ENCODE measurements at regions not wholly inside any gene's neighbourhood (a gene's known extent, or its start where the extent isn't known, plus 50 kb on each side); places are given as distances from the start of the nearest gene placed in this dataset.
"Not testable (repeated sequence)": the region's sequence is repeated elsewhere in the genome, so short reads cannot be mapped to it uniquely, and the experiment has no call there.

GRCh38 chr1:70727886-70728489 lies 316.9 kb downstream of the CTH start:
- Histone ChIP-seq H3K79me2 (no peaks in the 10 kb centered on the region), H3K9me3 (ENCODE audit: low read depth) (no peaks in the 10 kb centered on the region), H3K27me3 (no peaks in the 10 kb centered on the region), H3K9me2 (replicated peaks; ENCODE audit: insufficient read depth) (no peaks in the 10 kb centered on the region), H3K4me1 (ENCODE audit: insufficient read depth) (no peaks in the 10 kb centered on the region), H3K4me3 (no peak overlapping the region), H3K36me3 (replicated peaks; ENCODE audit: insufficient read depth, low read depth) (no peaks in the 10 kb centered on the region), H3K27ac (no peak overlapping the region), H4K20me1 (ENCODE audit: insufficient read depth, poor library complexity, severe bottlenecking) (no peaks in the 10 kb centered on the region), H2AFZ (no peak overlapping the region), H3K4me2 (no peak overlapping the region)
- DNase-seq (ENCODE audit: low spot score) = no peak
- TF ChIP-seq EZH2phosphoT487 (IDR thresholded peaks at IDR 0.05; ENCODE audit: low read depth, severe bottlenecking, unreplicated experiment) (no peak), EZH2 (IDR thresholded peaks at IDR 0.05; ENCODE audit: borderline replicate concordance) (no peak), CTCF (IDR thresholded peaks at IDR 0.05; ENCODE audit: poor library complexity) (no peak)
- 78% methylated on average over 6 of the region's 6 CpGs for WGBS (ENCODE audit: low lambda C conversion rate, missing lambda C conversion rate)

- H3K9me2 ChIP-seq (replicated peaks; ENCODE audit: insufficient read depth); H3K4me3 ChIP-seq; H3K27ac ChIP-seq; H3K27me3 ChIP-seq; H3K4me2 ChIP-seq; H3K9me3 ChIP-seq (ENCODE audit: low read depth); H2AFZ ChIP-seq; H3K79me2 ChIP-seq; DNase-seq (ENCODE audit: low spot score); H3K36me3 ChIP-seq (replicated peaks; ENCODE audit: insufficient read depth, low read depth); H3K4me1 ChIP-seq (ENCODE audit: insufficient read depth); H4K20me1 ChIP-seq (ENCODE audit: insufficient read depth, poor library complexity, severe bottlenecking): not testable (repeated sequence)
- 74% methylated on average over 4 of the region's 6 CpGs for WGBS (ENCODE audit: low lambda C conversion rate, missing lambda C conversion rate)
Observed at GRCh38 chr1:70736518-70736917, 311.1 kb downstream of the PTGER3 start.

GRCh38 chr1:70737125-70737524 lies 310.5 kb downstream of the PTGER3 start:
- no peaks in the 10 kb centered on the region for H3K79me2 ChIP-seq
- H3K4me2 ChIP-seq = no peak overlapping the region
- no peaks in the 10 kb centered on the region for H3K36me3 ChIP-seq (replicated peaks; ENCODE audit: insufficient read depth, low read depth)
- no peaks in the 10 kb centered on the region for H4K20me1 ChIP-seq (ENCODE audit: insufficient read depth, poor library complexity, severe bottlenecking)
- 87% methylated on average over 1 of the region's 1 CpG for WGBS (ENCODE audit: low lambda C conversion rate, missing lambda C conversion rate)
- no peaks in the 10 kb centered on the region for H3K4me1 ChIP-seq (ENCODE audit: insufficient read depth)
- TF ChIP-seq EZH2phosphoT487 (IDR thresholded peaks at IDR 0.05; ENCODE audit: low read depth, severe bottlenecking, unreplicated experiment) = no peak
- TF ChIP-seq CTCF (IDR thresholded peaks at IDR 0.05; ENCODE audit: poor library complexity) = no peak
- no peak for TF ChIP-seq EZH2 (IDR thresholded peaks at IDR 0.05; ENCODE audit: borderline replicate concordance)
- no peaks in the 10 kb centered on the region for H3K27me3 ChIP-seq
- no peak overlapping the region for H3K4me3 ChIP-seq
- H2AFZ ChIP-seq = no peak overlapping the region
- DNase-seq (ENCODE audit: low spot score) = no peak
- no peaks in the 10 kb centered on the region for H3K9me3 ChIP-seq (ENCODE audit: low read depth)
- no peaks in the 10 kb centered on the region for H3K9me2 ChIP-seq (replicated peaks; ENCODE audit: insufficient read depth)
- H3K27ac ChIP-seq = no peak overlapping the region

GRCh38 chr1:70738624-70739023 lies 309.0 kb downstream of the PTGER3 start:
- WGBS (ENCODE audit: low lambda C conversion rate, missing lambda C conversion rate) = 72% methylated on average over 3 of the region's 3 CpGs

More at GRCh38 chr1:70738624-70739023, 309.0 kb downstream of the PTGER3 start:
- Histone ChIP-seq H3K27me3 (no peaks in the 10 kb centered on the region), H3K9me3 (ENCODE audit: low read depth) (no peaks in the 10 kb centered on the region), H3K79me2 (no peaks in the 10 kb centered on the region), H2AFZ (no peak overlapping the region), H3K9me2 (replicated peaks; ENCODE audit: insufficient read depth) (no peaks in the 10 kb centered on the region), H3K4me3 (no peak overlapping the region), H3K4me2 (no peak overlapping the region), H3K36me3 (replicated peaks; ENCODE audit: insufficient read depth, low read depth) (no peaks in the 10 kb centered on the region), H3K4me1 (ENCODE audit: insufficient read depth) (no peaks in the 10 kb centered on the region), H4K20me1 (ENCODE audit: insufficient read depth, poor library complexity, severe bottlenecking) (no peaks in the 10 kb centered on the region), H3K27ac (no peak overlapping the region)
- DNase-seq (ENCODE audit: low spot score) = no peak
- TF ChIP-seq EZH2 (IDR thresholded peaks at IDR 0.05; ENCODE audit: borderline replicate concordance) (no peak), CTCF (IDR thresholded peaks at IDR 0.05; ENCODE audit: poor library complexity) (no peak), EZH2phosphoT487 (IDR thresholded peaks at IDR 0.05; ENCODE audit: low read depth, severe bottlenecking, unreplicated experiment) (no peak)
